Skeletal muscle tissue (tissue), 3 donors: ENCODE measurements at regions not wholly inside any gene's neighbourhood (a gene's known extent, or its start where the extent isn't known, plus 50 kb on each side); places are given as distances from the start of the nearest gene placed in this dataset.
A peak's percentile ranks its signal among the peaks of the same experiment; 100 is the strongest.
"Not testable (repeated sequence)": the region's sequence is repeated elsewhere in the genome, so short reads cannot be mapped to it uniquely, and the experiment has no call there.

Source experiments
- H3K27ac ChIP-seq: one replicate; pipeline ENCODE4 v1.7.0; 2013; ENCODE audit warnings: mild to moderate bottlenecking, low read depth, low read length, inconsistent platforms
- H3K27me3 ChIP-seq, 3 donors: one replicate each; pipeline ENCODE4 v1.7.0; 2013; ENCODE audit warnings: low read length in 3 of 3; ENCODE audit not compliant: control insufficient read depth in 3 of 3, insufficient read depth in 3 of 3
- H3K36me3 ChIP-seq, 3 donors: one replicate each; pipeline ENCODE4 v1.7.0; 2013; ENCODE audit warnings: low read length in 3 of 3; ENCODE audit not compliant: control insufficient read depth in 3 of 3, insufficient read depth in 3 of 3
- H3K4me1 ChIP-seq, 3 donors: one replicate each; pipeline ENCODE4 v1.7.0; 2013; ENCODE audit warnings: low read length in 3 of 3, mild to moderate bottlenecking in 3 of 3; ENCODE audit not compliant: control insufficient read depth in 3 of 3, insufficient read depth in 3 of 3
- H3K4me3 ChIP-seq, 3 donors: one replicate each; pipeline ENCODE4 v1.7.0; 2013; ENCODE audit warnings: low read length in 3 of 3
- H3K9ac ChIP-seq, 3 donors: one replicate each; pipeline ENCODE4 v1.7.0; 2013; ENCODE audit warnings: low read length in 3 of 3, mild to moderate bottlenecking in 3 of 3, moderate library complexity in 2 of 3, low read depth in 1 of 3
- H3K9me3 ChIP-seq, 3 donors: one replicate each; pipeline ENCODE4 v1.7.0; 2013; ENCODE audit warnings: low read length in 3 of 3; ENCODE audit not compliant: control insufficient read depth in 3 of 3
- donor health status: Osteomylitis.

DNA sequence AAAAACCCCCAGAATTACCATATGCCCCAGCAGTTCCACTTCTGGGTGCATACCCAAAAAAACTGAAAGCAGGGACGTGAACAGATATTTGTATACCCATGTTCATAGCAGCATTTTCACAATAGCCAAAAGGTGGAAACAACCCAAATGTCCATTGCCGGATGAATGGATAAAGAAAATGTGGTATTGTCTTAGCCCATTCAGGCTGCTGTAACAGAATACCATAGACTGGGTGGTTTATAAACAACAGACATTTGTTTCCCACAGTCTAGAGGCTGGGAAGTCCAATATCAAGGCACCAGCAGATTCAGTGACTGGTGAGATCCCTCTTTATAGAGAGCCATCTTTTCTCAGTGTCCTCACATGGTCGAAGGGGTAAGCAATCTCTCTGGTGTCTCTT lies 182.1 kb upstream of the ANKRD28 start:
- Histone ChIP-seq H3K27me3 (no peaks in the 10 kb centered on the region), H3K4me1 (peaks cover 13 to 16% (median 14%) of the 10 kb centered on the region in 3 donors), H3K27ac (no peak overlapping the region), H3K36me3 (peaks cover 0 to 2% (median 0%) of the 10 kb centered on the region in 3 donors), H3K9ac (no peak overlapping the region), H3K9me3 (no peaks in the 10 kb centered on the region), H3K4me3 (no peak overlapping the region)

DNA sequence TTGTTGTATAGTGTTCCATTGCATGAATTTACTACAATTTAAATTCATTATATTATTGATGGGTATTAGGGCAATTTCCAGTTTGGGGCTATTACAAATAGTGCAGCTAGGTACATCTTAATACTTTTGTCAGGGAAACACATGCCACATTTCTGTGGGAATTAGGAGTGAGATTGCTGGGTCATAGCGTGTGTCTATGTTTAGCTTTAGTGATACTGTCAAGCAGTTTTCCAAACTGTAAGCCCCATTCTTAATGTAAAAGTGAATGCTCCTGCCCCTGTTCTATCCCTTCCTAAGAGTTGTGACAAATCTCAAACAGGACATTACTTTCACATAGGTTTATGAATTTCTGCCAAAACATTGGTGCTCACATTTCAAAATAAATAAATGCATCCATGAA lies 184.5 kb upstream of the ANKRD28 start:
- H3K36me3 ChIP-seq, result peaks cover 0 to 2% (median 0%) of the 10 kb centered on the region in 3 donors
- H3K4me1 ChIP-seq, result peaks cover 13 to 16% (median 14%) of the 10 kb centered on the region in 3 donors
- H3K4me3 ChIP-seq, result peak overlapping the region; percentile 44 to 60 (median 56)
- H3K27ac ChIP-seq, result peak overlapping the region; percentile 66
- H3K9ac ChIP-seq, result peak overlapping the region in 1 of 3 donors; percentile 68
- no peaks in the 10 kb centered on the region for H3K27me3 ChIP-seq
- H3K9me3 ChIP-seq, result no peaks in the 10 kb centered on the region

DNA sequence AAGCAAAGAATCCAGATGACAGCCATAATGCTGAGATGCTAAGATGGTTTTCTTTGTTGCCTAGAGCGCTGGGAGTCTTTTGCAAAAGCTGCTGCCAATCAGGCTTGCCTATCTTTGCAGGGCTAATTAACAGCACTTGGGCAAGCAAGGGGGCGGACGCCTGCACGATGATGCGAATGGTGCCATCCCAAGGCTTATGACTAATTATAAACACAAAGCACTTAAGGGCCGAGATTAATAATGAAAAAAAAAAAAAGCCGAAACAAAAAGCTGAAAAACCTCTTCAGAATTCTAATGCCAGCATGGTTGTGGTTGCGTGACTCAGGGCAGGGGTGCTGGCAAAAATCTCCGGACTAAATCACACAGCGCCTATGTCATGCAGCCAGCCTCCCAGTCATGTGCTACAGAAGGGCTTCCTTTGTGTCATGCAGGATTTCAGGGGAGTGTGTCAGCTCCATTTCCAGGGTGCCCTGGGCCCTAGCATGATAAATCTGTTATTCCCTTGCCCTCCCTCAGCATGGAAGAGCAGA lies 185.0 kb upstream of the ANKRD28 start:
- peak overlapping the region; percentile 44 to 60 (median 56) for H3K4me3 ChIP-seq
- peaks cover 13 to 16% (median 14%) of the 10 kb centered on the region in 3 donors for H3K4me1 ChIP-seq
- peaks cover 0 to 2% (median 0%) of the 10 kb centered on the region in 3 donors for H3K36me3 ChIP-seq
- H3K9ac ChIP-seq, result peak overlapping the region; percentile 18 to 68 (median 44)
- peak overlapping the region; percentile 66 for H3K27ac ChIP-seq
- H3K9me3 ChIP-seq, result no peaks in the 10 kb centered on the region
- no peaks in the 10 kb centered on the region for H3K27me3 ChIP-seq

DNA sequence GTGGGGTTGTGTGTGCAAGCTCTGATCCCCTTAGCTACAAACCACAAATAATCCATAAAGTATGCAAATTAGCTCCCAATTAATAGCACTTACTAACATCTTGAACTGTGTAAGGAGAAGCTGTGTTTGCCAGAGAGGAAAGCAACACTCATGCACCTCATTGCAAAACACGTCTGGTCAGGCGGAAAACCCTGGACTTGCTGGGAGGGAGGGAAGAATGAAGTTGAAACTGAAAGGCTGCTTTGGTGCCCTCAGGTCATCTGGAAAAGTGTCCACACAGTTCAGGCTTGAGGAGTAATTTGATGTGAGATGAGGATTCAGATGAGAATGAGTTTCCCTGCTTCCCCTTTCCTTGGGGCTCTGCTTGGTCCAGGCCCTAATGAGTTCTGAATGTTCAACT lies 185.5 kb upstream of the ANKRD28 start:
- Histone ChIP-seq H3K27me3 (no peaks in the 10 kb centered on the region), H3K4me1 (peaks cover 13 to 16% (median 14%) of the 10 kb centered on the region in 3 donors), H3K36me3 (peaks cover 0 to 2% (median 0%) of the 10 kb centered on the region in 3 donors), H3K9ac (peak overlapping the region; percentile 18 to 68 (median 44)), H3K27ac (peak overlapping the region; percentile 66), H3K9me3 (no peaks in the 10 kb centered on the region), H3K4me3 (peak overlapping the region; percentile 44 to 60 (median 56))

DNA sequence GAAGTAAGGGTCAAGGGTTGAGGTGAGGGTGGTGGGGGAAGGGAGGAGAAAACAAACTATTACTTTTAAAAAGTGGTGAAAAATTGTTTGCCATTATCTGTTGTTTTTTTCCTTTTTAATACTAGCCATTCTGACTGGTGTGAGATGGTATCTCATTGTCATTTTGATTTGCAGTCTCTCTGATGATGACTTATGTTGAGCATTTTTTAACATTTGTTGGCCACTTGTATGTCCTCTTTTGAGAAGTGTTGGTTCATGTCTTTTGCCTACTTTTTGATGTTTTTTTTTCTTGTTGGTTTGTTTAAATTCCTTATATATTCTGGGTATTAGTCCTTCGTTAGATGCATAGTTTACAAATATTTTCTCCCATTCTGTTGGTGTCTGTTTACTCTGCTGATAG lies 185.9 kb upstream of the ANKRD28 start:
- Histone ChIP-seq H3K9me3 (no peaks in the 10 kb centered on the region), H3K27me3 (no peaks in the 10 kb centered on the region), H3K4me1 (peaks cover 13 to 16% (median 14%) of the 10 kb centered on the region in 3 donors), H3K36me3 (peaks cover 0 to 2% (median 0%) of the 10 kb centered on the region in 3 donors), H3K4me3 (peak overlapping the region in 1 of 3 donors; percentile 56), H3K9ac (peak overlapping the region in 1 of 3 donors; percentile 68), H3K27ac (peak overlapping the region; percentile 66)

DNA sequence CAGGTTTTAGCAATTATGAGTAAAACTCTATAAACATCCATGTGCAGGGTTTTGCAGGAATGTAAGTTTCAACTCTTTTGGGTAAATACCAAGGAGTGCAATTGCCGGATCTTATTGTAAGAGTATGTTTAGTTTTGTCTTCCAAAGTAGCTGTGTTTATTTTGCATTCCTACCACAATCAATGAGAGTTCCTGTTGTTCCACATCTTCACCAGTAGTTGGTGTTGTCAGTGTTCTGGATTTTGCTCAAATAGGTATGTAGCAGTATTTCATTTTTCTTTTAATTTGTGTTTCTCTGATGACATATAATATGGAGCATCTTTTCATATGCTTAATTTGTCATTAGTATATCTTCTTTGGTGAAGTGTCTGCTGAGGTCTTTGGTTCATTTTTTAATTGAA lies 185.1 kb upstream of the GALNT15 start:
- Histone ChIP-seq H3K9ac (no peak overlapping the region), H3K27ac (no peak overlapping the region), H3K36me3 (no peaks in the 10 kb centered on the region), H3K4me1 (no peaks in the 10 kb centered on the region), H3K4me3 (no peak overlapping the region), H3K9me3 (no peaks in the 10 kb centered on the region), H3K27me3 (no peaks in the 10 kb centered on the region)

DNA sequence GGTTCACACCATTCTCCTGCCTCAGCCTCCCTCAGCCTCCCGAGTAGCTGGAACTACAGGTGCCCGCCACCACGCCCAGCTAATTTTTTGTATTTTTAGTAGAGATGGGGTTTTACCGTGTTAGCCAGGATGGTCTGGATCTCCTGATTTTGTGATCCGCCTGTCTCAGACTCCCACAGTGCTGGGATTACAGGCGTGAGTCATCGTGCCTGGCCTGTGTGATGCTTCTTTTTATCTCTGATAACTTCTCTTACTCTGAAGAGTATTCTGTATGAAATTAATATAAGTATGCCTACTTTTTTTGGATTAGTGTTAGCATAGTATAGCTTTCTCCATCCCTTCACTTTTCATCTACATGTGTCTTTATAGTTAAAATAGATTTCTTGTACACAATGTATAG lies 180.8 kb upstream of the GALNT15 start:
- not testable (repeated sequence) for H3K4me1 ChIP-seq, H3K4me3 ChIP-seq, H3K27me3 ChIP-seq, H3K36me3 ChIP-seq, H3K27ac ChIP-seq, H3K9ac ChIP-seq, H3K9me3 ChIP-seq

DNA sequence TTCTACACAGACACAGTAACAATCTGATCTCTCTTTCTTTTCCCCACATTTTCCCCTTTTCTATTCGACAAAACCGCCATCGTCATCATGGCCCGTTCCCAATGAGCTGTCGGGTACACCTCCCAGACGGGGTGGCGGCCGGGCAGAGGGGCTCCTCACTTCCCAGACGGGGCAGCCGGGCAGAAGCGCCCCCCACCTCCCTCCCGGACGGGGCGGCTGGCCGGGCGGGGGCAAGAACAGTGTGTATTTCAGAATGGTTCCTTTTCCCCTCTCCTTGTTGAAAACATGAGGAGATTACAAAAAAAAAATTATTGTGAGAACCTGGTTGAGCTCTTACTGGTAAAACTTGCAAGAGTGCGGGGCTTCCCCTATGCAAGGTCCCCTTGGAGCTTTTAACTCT lies 178.0 kb upstream of the GALNT15 start:
- H3K27me3 ChIP-seq, H3K4me1 ChIP-seq: not testable (repeated sequence)

DNA sequence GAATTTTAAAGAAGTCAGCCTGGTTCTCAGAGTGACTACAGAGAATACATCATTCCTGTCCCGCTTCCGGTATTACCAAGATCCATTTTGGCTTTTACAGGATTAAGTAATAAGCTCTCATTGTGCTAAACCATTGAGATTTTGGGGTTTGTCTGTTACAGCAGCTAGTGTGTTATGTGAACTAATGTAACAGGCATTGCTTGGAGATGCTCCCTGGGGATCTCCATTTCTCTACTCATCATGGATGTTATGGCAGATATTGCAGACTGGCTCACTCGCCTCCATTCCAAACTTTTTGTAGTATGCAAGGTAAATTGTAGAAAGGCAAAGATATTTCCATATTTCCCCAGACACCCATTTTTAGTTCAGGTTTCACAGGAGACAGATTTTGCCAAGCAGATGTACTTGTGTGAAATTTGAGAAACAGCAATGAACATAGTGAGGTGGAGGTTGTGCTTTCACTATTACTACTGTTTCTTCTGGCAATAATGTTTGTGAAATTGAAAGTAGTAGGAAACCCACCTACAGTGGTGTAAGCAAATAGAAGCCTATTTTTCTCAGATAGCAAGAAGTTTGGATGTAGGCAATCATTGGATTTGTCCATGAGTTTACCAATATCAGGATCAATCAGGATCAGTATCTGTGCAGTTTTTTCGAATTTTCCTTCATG lies 177.1 kb upstream of the GALNT15 start:
- no peak overlapping the region for H3K4me3 ChIP-seq
- no peaks in the 10 kb centered on the region for H3K4me1 ChIP-seq
- no peaks in the 10 kb centered on the region for H3K27me3 ChIP-seq
- no peaks in the 10 kb centered on the region for H3K36me3 ChIP-seq
- H3K9ac ChIP-seq, result no peak overlapping the region
- H3K27ac ChIP-seq, result no peak overlapping the region
- H3K9me3 ChIP-seq, result no peaks in the 10 kb centered on the region

More for the DNA sequence above, 178.0 kb upstream of the GALNT15 start:
- H3K9ac ChIP-seq, H3K27ac ChIP-seq, H3K4me3 ChIP-seq, H3K36me3 ChIP-seq, H3K9me3 ChIP-seq: not testable (repeated sequence)

DNA sequence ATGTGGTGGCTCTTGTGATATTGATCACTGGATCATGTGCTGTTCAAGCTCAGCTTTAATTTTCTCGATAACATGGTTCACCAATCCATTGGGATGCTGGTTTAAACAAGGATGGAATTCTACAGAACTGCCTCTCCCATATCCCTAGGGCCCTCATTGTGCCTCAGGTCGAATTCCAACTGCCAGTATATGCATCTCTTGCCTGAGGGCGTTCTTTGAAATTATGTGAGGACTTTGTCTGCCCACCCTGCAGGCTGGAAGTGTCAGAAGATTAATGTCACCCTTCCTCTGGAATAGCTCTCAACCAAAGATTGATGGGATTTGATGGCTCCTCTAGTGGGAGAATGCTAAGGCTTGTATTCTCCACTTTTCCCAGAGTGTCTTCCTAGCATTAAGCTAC lies 175.6 kb upstream of the GALNT15 start:
- Histone ChIP-seq H3K36me3 (no peaks in the 10 kb centered on the region), H3K4me3 (no peak overlapping the region), H3K27me3 (no peaks in the 10 kb centered on the region), H3K9ac (no peak overlapping the region), H3K4me1 (no peaks in the 10 kb centered on the region), H3K9me3 (no peaks in the 10 kb centered on the region), H3K27ac (no peak overlapping the region)
